Activated CD4-positive, alpha-beta memory T cell treated with anti-CD3 and anti-CD28 coated beads for 36 hours (primary cell): ENCODE measurements at regions not wholly inside any gene's neighbourhood (a gene's known extent, or its start where the extent isn't known, plus 50 kb on each side); places are given as distances from the start of the nearest gene placed in this dataset. TPM values are rescaled to one million over a fixed set of nuclear protein-coding genes. Genes with fewer than 3 reads are reported as not detected.

Experiments
- CTCF ChIA-PET: fragments of 350-600 bp; sonication (Branson Sonifier 250); formaldehyde crosslinking; loops from one replicate; lab custom pipeline; 2021; ENCODE audit warnings: antibody characterized with exemption, inconsistent platforms; lab: Charles Lee
- POLR2A ChIA-PET: fragments of 350-600 bp; sonication (Branson Sonifier 250); formaldehyde crosslinking; loops from one replicate; lab custom pipeline; 2021; ENCODE audit warnings: antibody characterized with exemption; lab: Charles Lee
- DNase-seq: peaks from one replicate; pipeline ENCODE4 v3.0.0-alpha.2; 2020
- H3K27ac Mint-ChIP-seq: one replicate; pipeline ENCODE4 v1.8.0; 2021; ENCODE audit warnings: mixed read lengths
- H3K27me3 Mint-ChIP-seq: one replicate; pipeline ENCODE4 v1.8.0; 2021; ENCODE audit warnings: mixed read lengths
- H3K36me3 Mint-ChIP-seq: one replicate; pipeline ENCODE4 v1.8.0; 2021; ENCODE audit warnings: mixed read lengths
- H3K4me1 Mint-ChIP-seq: one replicate; pipeline ENCODE4 v1.8.0; 2021; ENCODE audit warnings: low read depth, mixed read lengths
- H3K4me3 Mint-ChIP-seq: one replicate; pipeline ENCODE4 v1.8.0; 2021; ENCODE audit warnings: mild to moderate bottlenecking, mixed read lengths
- H3K9me3 Mint-ChIP-seq: one replicate; pipeline ENCODE4 v1.8.0; 2021; ENCODE audit warnings: mixed read lengths
- intact Hi-C: fragments of 100-400 bp; cut with micrococcal nuclease; formaldehyde crosslinking; loops from one replicate; pipeline ENCODE4 v1.15.1; 2023
- microRNA-seq: library from miRNA; unstranded; fragments of <30 nt; microRNA quantifications from one replicate; pipeline ENCODE4 v1.2.0, GENCODE V29; 2022; ENCODE audit warnings: borderline number of aligned reads, borderline microRNAs expressed, borderline replicate concordance

DNA sequence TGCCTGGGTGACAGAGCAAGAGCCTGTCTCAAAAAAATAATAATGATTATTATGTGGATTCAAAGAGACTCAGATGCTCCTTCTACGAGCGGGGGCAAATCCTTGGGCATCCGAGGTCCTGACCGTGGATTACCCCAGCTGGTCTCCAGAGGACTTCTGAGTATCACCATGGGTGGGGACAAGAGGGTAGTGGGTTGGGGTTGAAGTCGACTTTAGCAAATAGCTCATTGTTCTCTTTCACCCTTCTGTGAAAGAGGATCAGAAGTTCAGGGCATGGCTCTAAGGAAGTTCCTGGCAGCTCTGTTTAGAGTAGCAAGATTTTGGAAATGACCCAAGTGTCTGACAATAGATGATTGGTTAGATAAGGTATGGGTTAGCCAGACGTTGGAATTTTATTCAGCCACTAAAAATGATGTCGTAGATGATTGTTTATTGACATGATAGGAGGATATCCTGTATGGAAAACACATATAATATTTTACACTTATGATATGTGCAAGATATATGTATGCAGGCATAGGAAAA lies 59.0 kb upstream of the SPRED2 start:
- ChIA-PET POLR2A (no interaction called here), CTCF (no interaction called here)
- no peaks in the 10 kb centered on the region for H3K4me1 Mint-ChIP-seq
- no peak overlapping the region for H3K4me3 Mint-ChIP-seq
- peaks cover 8% of the 10 kb centered on the region for H3K27me3 Mint-ChIP-seq
- intact Hi-C loops, result no loop called here
- no peak overlapping the region for H3K27ac Mint-ChIP-seq
- peaks cover 19% of the 10 kb centered on the region for H3K9me3 Mint-ChIP-seq
- no peaks in the 10 kb centered on the region for H3K36me3 Mint-ChIP-seq
- no peak for DNase-seq

DNA sequence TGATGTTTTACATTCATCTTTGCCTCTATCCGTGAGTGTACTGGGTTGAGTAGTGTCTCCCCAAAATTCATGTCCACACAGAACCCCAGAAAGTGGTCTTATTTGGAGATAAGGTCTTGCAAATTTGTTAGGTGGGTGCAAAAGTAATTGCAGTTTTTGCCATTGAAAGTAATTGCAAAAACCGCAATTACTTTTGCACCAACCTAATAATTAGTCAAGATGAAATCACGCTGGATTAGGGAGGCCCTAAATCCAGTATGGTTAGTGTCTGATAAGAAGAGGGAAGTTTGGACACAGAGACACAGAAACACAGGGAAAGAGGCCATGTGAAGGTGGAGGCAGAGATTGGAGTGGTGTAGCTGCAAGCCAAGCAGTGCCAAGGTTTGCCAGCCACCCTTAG lies 57.8 kb upstream of the SPRED2 start:
- POLR2A ChIA-PET, result no interaction called here
- intact Hi-C loops, result no loop called here
- Mint-ChIP-seq H3K36me3 (no peaks in the 10 kb centered on the region), H3K4me1 (no peaks in the 10 kb centered on the region), H3K9me3 (peaks cover 19% of the 10 kb centered on the region), H3K27me3 (peaks cover 8% of the 10 kb centered on the region), H3K27ac (no peak overlapping the region), H3K4me3 (no peak overlapping the region)
- DNase-seq, result no peak
- CTCF ChIA-PET, result no interaction called here

DNA sequence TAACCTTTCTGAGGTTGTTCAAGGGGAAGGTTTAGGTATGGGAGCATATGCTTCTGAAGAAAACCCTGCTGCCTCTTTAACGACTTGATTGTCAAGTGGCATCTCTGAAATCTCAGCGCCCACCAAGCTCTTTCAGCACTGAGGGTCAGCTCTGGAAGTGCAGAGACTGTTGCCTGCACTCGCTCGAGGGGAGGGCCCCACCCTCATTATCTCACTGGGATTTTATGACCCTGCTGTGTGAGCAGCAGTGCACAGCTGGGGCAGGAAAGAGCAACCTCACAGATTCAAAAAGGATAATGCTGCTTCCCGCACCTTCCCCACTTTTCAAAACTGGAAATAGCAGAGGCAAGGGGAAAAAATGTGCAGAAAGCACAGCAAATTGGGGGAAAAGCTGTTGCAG lies 56.9 kb upstream of the SPRED2 start:
- peaks cover 19% of the 10 kb centered on the region for H3K9me3 Mint-ChIP-seq
- intact Hi-C loops, result no loop called here
- no peaks in the 10 kb centered on the region for H3K36me3 Mint-ChIP-seq
- DNase-seq, result no peak
- H3K27ac Mint-ChIP-seq, result no peak overlapping the region
- ChIA-PET CTCF (no interaction called here), POLR2A (no interaction called here)
- no peak overlapping the region for H3K4me3 Mint-ChIP-seq
- H3K4me1 Mint-ChIP-seq, result no peaks in the 10 kb centered on the region
- H3K27me3 Mint-ChIP-seq, result peaks cover 7% of the 10 kb centered on the region

- ChIA-PET POLR2A (no interaction called here), CTCF (no interaction called here)
- DNase-seq, result no peak
- no peaks in the 10 kb centered on the region for H3K4me1 Mint-ChIP-seq
- H3K4me3 Mint-ChIP-seq, result no peak overlapping the region
- peaks cover 19% of the 10 kb centered on the region for H3K9me3 Mint-ChIP-seq
- intact Hi-C loops, result no loop called here
- no peak overlapping the region for H3K27ac Mint-ChIP-seq
- H3K36me3 Mint-ChIP-seq, result no peaks in the 10 kb centered on the region
- peaks cover 13% of the 10 kb centered on the region for H3K27me3 Mint-ChIP-seq
Observed at GRCh38 chr2:65488527-65488926, 56.1 kb upstream of the SPRED2 start.

DNA sequence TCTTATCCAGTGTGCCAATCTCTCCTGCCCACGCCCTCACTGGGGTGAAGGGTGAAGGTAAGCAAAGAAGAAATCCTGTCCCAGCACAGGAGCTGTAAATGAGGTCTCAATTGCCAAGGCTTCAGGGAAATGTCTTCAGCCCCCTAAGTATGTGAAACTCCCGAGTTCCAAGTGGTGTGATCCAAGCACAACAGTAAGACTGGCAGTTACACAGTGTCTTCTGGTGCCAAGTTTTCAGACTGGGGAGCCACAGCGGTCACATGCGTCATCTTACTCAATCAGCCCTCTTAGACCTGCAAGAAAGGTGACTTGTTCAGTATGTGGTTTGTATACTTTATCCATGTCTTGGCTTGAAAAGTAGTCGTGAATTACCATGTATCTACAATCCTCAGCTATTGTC lies 55.0 kb upstream of the SPRED2 start:
- no peak overlapping the region for H3K4me3 Mint-ChIP-seq
- H3K4me1 Mint-ChIP-seq, result no peaks in the 10 kb centered on the region
- peaks cover 19% of the 10 kb centered on the region for H3K9me3 Mint-ChIP-seq
- H3K27ac Mint-ChIP-seq, result no peak overlapping the region
- no peak for DNase-seq
- ChIA-PET POLR2A (no interaction called here), CTCF (no interaction called here)
- H3K27me3 Mint-ChIP-seq, result peaks cover 16% of the 10 kb centered on the region
- H3K36me3 Mint-ChIP-seq, result no peaks in the 10 kb centered on the region
- intact Hi-C loops, result no loop called here

- intact Hi-C loops, result no loop called here
- H3K9me3 Mint-ChIP-seq, result peaks cover 19% of the 10 kb centered on the region
- CTCF ChIA-PET, result no interaction called here
- H3K4me3 Mint-ChIP-seq, result no peak overlapping the region
- H3K4me1 Mint-ChIP-seq, result no peaks in the 10 kb centered on the region
- peaks cover 16% of the 10 kb centered on the region for H3K27me3 Mint-ChIP-seq
- no peaks in the 10 kb centered on the region for H3K36me3 Mint-ChIP-seq
- no peak for DNase-seq
- H3K27ac Mint-ChIP-seq, result no peak overlapping the region
- POLR2A ChIA-PET, result no interaction called here
Observed at GRCh38 chr2:65486802-65487201, 54.4 kb upstream of the SPRED2 start.

DNA sequence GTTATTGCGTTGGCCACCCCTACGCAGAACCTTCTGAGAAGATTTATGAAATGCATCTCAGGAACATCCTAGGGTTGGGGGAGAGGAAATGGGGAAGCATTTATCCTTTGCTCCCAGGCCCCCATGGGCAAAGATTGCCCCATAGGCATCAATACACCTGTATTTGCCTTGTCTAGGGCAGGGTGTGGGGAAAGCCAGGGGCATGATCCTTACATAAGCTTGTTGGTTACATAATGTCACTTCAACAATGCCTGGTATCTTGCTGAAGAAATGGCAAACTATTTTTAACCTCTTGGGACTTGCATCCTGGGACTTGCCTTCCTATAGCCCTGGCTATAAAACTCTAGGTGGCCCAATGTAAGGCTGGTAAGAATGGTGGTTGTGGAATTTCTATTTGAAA lies 53.9 kb upstream of the SPRED2 start:
- CTCF ChIA-PET, result no interaction called here
- intact Hi-C loops, result no loop called here
- Mint-ChIP-seq H3K27ac (no peak overlapping the region), H3K4me1 (no peaks in the 10 kb centered on the region), H3K36me3 (no peaks in the 10 kb centered on the region), H3K4me3 (no peak overlapping the region), H3K9me3 (peaks cover 19% of the 10 kb centered on the region), H3K27me3 (peaks cover 18% of the 10 kb centered on the region)
- no peak for DNase-seq
- POLR2A ChIA-PET, result no interaction called here

GRCh38 chr2:65485839-65486238 lies 53.4 kb upstream of the SPRED2 start:
- Mint-ChIP-seq H3K4me3 (no peak overlapping the region), H3K27me3 (peaks cover 18% of the 10 kb centered on the region), H3K9me3 (peaks cover 19% of the 10 kb centered on the region), H3K27ac (no peak overlapping the region), H3K36me3 (no peaks in the 10 kb centered on the region), H3K4me1 (no peaks in the 10 kb centered on the region)
- intact Hi-C loops, result no loop called here
- no peak for DNase-seq
- CTCF ChIA-PET, result no interaction called here
- POLR2A ChIA-PET, result no interaction called here

DNA sequence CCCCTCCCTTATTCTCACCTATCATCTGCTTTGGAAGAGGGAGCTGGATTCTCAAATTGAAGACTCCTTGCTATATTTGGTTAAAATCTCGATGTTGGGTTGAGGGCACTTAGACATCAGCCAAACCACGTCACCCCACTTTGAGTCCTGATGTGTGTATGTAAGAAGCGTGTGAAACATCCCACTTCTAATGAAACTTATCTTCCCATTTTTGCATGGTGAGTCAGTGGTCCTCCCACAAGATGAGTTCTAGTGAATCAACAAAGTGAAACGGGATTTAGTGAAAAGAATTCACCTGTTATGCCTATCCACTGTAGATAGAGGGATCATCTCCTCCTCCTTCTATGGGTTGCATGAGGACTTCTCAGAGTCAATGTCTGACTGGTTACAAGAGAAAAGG lies 51.4 kb upstream of the SPRED2 start:
- H3K4me3 Mint-ChIP-seq, result no peak overlapping the region
- no peaks in the 10 kb centered on the region for H3K36me3 Mint-ChIP-seq
- CTCF ChIA-PET, result no interaction called here
- H3K4me1 Mint-ChIP-seq, result no peaks in the 10 kb centered on the region
- intact Hi-C loops, result no loop called here
- peaks cover 20% of the 10 kb centered on the region for H3K27me3 Mint-ChIP-seq
- POLR2A ChIA-PET, result no interaction called here
- DNase-seq, result no peak
- H3K27ac Mint-ChIP-seq, result no peak overlapping the region
- peaks cover 11% of the 10 kb centered on the region for H3K9me3 Mint-ChIP-seq

- CTCF ChIA-PET, result no interaction called here
- DNase-seq, result no peak
- intact Hi-C loops, result no loop called here
- H3K4me1 Mint-ChIP-seq, result no peaks in the 10 kb centered on the region
- H3K9me3 Mint-ChIP-seq, result peaks cover 3% of the 10 kb centered on the region
- H3K27ac Mint-ChIP-seq, result no peak overlapping the region
- peaks cover 18% of the 10 kb centered on the region for H3K27me3 Mint-ChIP-seq
- POLR2A ChIA-PET, result no interaction called here
- H3K4me3 Mint-ChIP-seq, result no peak overlapping the region
- no peaks in the 10 kb centered on the region for H3K36me3 Mint-ChIP-seq
Observed at GRCh38 chr2:65482971-65483370, 50.6 kb upstream of the SPRED2 start.

Small RNA genes lying in the stretch of these regions (microRNA-seq; reads per million reads assigned to microRNA genes)
- not detected for gene MIR4778
